Neural progenitor cell (in vitro differentiated cells): ENCODE measurements at regions not wholly inside any gene's neighbourhood (a gene's known extent, or its start where the extent isn't known, plus 50 kb on each side); places are given as distances from the start of the nearest gene placed in this dataset.

ENCODE experiments used
- DNase-seq: peaks from one replicate; pipeline ENCODE4 v3.0.0-alpha.2; 2016; ENCODE audit warnings: low spot score
- H2AFZ ChIP-seq: fragments of 200-600 bp; sonication (generic); replicated peaks from 2 replicates; pipeline ENCODE4 v1.6.1; 2016; ENCODE audit warnings: antibody characterized with exemption
- H3F3A ChIP-seq: fragments of 200-600 bp; sonication (generic); 2 replicates; pipeline ENCODE4 v1.6.1; 2016; ENCODE audit warnings: antibody characterized with exemption, low read depth
- H3K27ac ChIP-seq: fragments of 200-600 bp; sonication (generic); 2 replicates; pipeline ENCODE4 v1.5.1; 2016; ENCODE audit warnings: mild to moderate bottlenecking
- H3K27me3 ChIP-seq: fragments of 200-600 bp; sonication (generic); 2 replicates; pipeline ENCODE4 v1.6.1; 2016; ENCODE audit warnings: mild to moderate bottlenecking, moderate library complexity
- H3K36me3 ChIP-seq: fragments of 200-600 bp; sonication (generic); 2 replicates; pipeline ENCODE4 v1.5.1; 2016
- H3K4me1 ChIP-seq: fragments of 200-600 bp; sonication (generic); 2 replicates; pipeline ENCODE4 v1.6.1; 2016; ENCODE audit warnings: mixed run types
- H3K4me2 ChIP-seq: fragments of 200-600 bp; sonication (generic); 2 replicates; pipeline ENCODE4 v1.6.1; 2016
- H3K4me3 ChIP-seq: fragments of 200-600 bp; sonication (generic); 2 replicates; pipeline ENCODE4 v1.5.1; 2016
- H3K79me2 ChIP-seq: fragments of 200-600 bp; sonication (generic); 2 replicates; pipeline ENCODE4 v1.6.1; 2016; ENCODE audit warnings: low read depth
- H3K9ac ChIP-seq: fragments of 200-600 bp; sonication (generic); 2 replicates; pipeline ENCODE4 v1.6.1; 2016
- H3K9me3 ChIP-seq: fragments of 200-600 bp; sonication (generic); 2 replicates; pipeline ENCODE4 v1.5.1; 2016; ENCODE audit warnings: low read depth
- H4K20me1 ChIP-seq: fragments of 200-600 bp; sonication (generic); 2 replicates; pipeline ENCODE4 v1.6.1; 2016; ENCODE audit warnings: low read depth
- H3K27ac Mint-ChIP-seq: 3 replicates; pipeline ENCODE4 v1.8.0; 2021; ENCODE audit warnings: mixed read lengths
- H3K27me3 Mint-ChIP-seq: 2 replicates; pipeline ENCODE4 v1.8.0; 2022; ENCODE audit warnings: low read depth, mild to moderate bottlenecking, inconsistent platforms, moderate library complexity, mixed read lengths; ENCODE audit not compliant: insufficient read depth
- H3K36me3 Mint-ChIP-seq: 3 replicates; pipeline ENCODE4 v1.8.0; 2021; ENCODE audit warnings: mixed read lengths
- H3K4me1 Mint-ChIP-seq: 3 replicates; pipeline ENCODE4 v1.8.0; 2021; ENCODE audit warnings: mixed read lengths
- H3K4me3 Mint-ChIP-seq: 3 replicates; pipeline ENCODE4 v1.8.0; 2021; ENCODE audit warnings: mild to moderate bottlenecking, moderate library complexity, mixed read lengths
- H3K9me3 Mint-ChIP-seq: 3 replicates; pipeline ENCODE4 v1.8.0; 2020; ENCODE audit warnings: mixed read lengths
- CTCF ChIP-seq: fragments of 200-600 bp; sonication (generic); IDR thresholded peaks from 2 replicates; pipeline ENCODE4 v1.5.1; 2017; ENCODE audit warnings: antibody characterized with exemption, mild to moderate bottlenecking
- EZH2 ChIP-seq: fragments of 200-600 bp; sonication (generic); IDR thresholded peaks from 2 replicates; pipeline ENCODE4 v1.6.1; 2017; ENCODE audit warnings: antibody characterized with exemption, mild to moderate bottlenecking, moderate library complexity
- EZH2phosphoT487 ChIP-seq: fragments of 200-600 bp; sonication (generic); IDR thresholded peaks from 2 replicates; pipeline ENCODE4 v1.6.1; 2017; ENCODE audit warnings: antibody characterized with exemption

- H3K4me3 Mint-ChIP-seq: no peak overlapping the region
- Histone ChIP-seq H3K4me3 (no peak overlapping the region), H3K79me2 (no peaks in the 10 kb centered on the region), H3K9ac (no peak overlapping the region), H3K4me2 (no peak overlapping the region), H3K9me3 (no peaks in the 10 kb centered on the region), H3K36me3 (no peaks in the 10 kb centered on the region), H3F3A (peaks cover 9% of the 10 kb centered on the region), H3K27me3 (no peaks in the 10 kb centered on the region), H2AFZ (no peak overlapping the region), H4K20me1 (no peaks in the 10 kb centered on the region), H3K27ac (no peak overlapping the region), H3K4me1 (peaks cover 14% of the 10 kb centered on the region)
- TF ChIP-seq EZH2phosphoT487: no peak
- TF ChIP-seq CTCF: no peak
- no peak for TF ChIP-seq EZH2
- H3K27ac Mint-ChIP-seq: no peak overlapping the region
- no peaks in the 10 kb centered on the region for H3K9me3 Mint-ChIP-seq
- peaks cover 10% of the 10 kb centered on the region for H3K27me3 Mint-ChIP-seq
- H3K4me1 Mint-ChIP-seq: peaks cover 18% of the 10 kb centered on the region
- no peak for DNase-seq
- no peaks in the 10 kb centered on the region for H3K36me3 Mint-ChIP-seq
Measured at GRCh38 chr17:79545251-79546005, 65.4 kb downstream of the RBFOX3 start.

- Histone ChIP-seq H3K4me1 (peaks cover 7% of the 10 kb centered on the region), H3F3A (peaks cover 6% of the 10 kb centered on the region), H4K20me1 (no peaks in the 10 kb centered on the region), H3K9me3 (no peaks in the 10 kb centered on the region), H3K36me3 (no peaks in the 10 kb centered on the region), H3K27me3 (no peaks in the 10 kb centered on the region), H3K4me2 (no peak overlapping the region), H3K9ac (no peak overlapping the region), H2AFZ (no peak overlapping the region), H3K4me3 (no peak overlapping the region), H3K79me2 (no peaks in the 10 kb centered on the region), H3K27ac (no peak overlapping the region)
- TF ChIP-seq CTCF (no peak), EZH2 (no peak), EZH2phosphoT487 (no peak)
- no peak overlapping the region for H3K27ac Mint-ChIP-seq
- no peaks in the 10 kb centered on the region for H3K9me3 Mint-ChIP-seq
- H3K36me3 Mint-ChIP-seq: no peaks in the 10 kb centered on the region
- peaks cover 10% of the 10 kb centered on the region for H3K27me3 Mint-ChIP-seq
- no peak overlapping the region for H3K4me3 Mint-ChIP-seq
- DNase-seq: no peak
- peaks cover 10% of the 10 kb centered on the region for H3K4me1 Mint-ChIP-seq
Measured at GRCh38 chr17:79544142-79544914, 66.5 kb downstream of the RBFOX3 start.

GRCh38 chr17:79543531-79543930, 67.3 kb downstream of the RBFOX3 start:
- TF ChIP-seq EZH2 (no peak), EZH2phosphoT487 (no peak), CTCF (no peak)
- Histone ChIP-seq H3K4me3 (no peak overlapping the region), H3K4me2 (no peak overlapping the region), H2AFZ (no peak overlapping the region), H3K4me1 (no peaks in the 10 kb centered on the region), H3K79me2 (no peaks in the 10 kb centered on the region), H3F3A (no peaks in the 10 kb centered on the region), H3K36me3 (no peaks in the 10 kb centered on the region), H3K9me3 (no peaks in the 10 kb centered on the region), H3K27ac (no peak overlapping the region), H3K27me3 (no peaks in the 10 kb centered on the region), H4K20me1 (no peaks in the 10 kb centered on the region), H3K9ac (no peak overlapping the region)
- Mint-ChIP-seq H3K36me3 (no peaks in the 10 kb centered on the region), H3K9me3 (no peaks in the 10 kb centered on the region), H3K4me3 (no peak overlapping the region), H3K27ac (no peak overlapping the region), H3K4me1 (peaks cover 3% of the 10 kb centered on the region), H3K27me3 (peaks cover 10% of the 10 kb centered on the region)
- no peak for DNase-seq
